Uterus (tissue), 3 donors: ENCODE measurements at regions not wholly inside any gene's neighbourhood (a gene's known extent, or its start where the extent isn't known, plus 50 kb on each side); places are given as distances from the start of the nearest gene placed in this dataset.

Source experiments
- DNase-seq, 2 donors: peaks; one replicate each; pipeline ENCODE4 v3.0.0-alpha.2; 2019 to 2020
- H3K27ac ChIP-seq, 2 donors: fragments of 200-600 bp; sonication (generic); 1 replicate in 1 of 2; 2 replicates in 1 of 2; pipeline ENCODE4 v1.5.1; 2016 to 2018
- H3K27me3 ChIP-seq, 2 donors: fragments of 200-600 bp; sonication (generic); one replicate each; pipeline ENCODE4 v1.5.1; 2018 to 2019; ENCODE audit warnings: control low read depth in 1 of 2
- H3K36me3 ChIP-seq, 2 donors: fragments of 200-600 bp; sonication (generic); one replicate each; pipeline ENCODE4 v1.5.1; 2019; ENCODE audit warnings: control low read depth in 1 of 2
- H3K4me1 ChIP-seq, 2 donors: fragments of 200-600 bp; sonication (generic); one replicate each; pipeline ENCODE4 v1.5.1; 2018 to 2019; ENCODE audit warnings: control low read depth in 1 of 2
- H3K4me3 ChIP-seq, 2 donors: fragments of 200-600 bp; sonication (generic); 1 replicate in 1 of 2; 2 replicates in 1 of 2; pipeline ENCODE4 v1.5.1; 2018 to 2019; ENCODE audit warnings: mild to moderate bottlenecking in 1 of 2
- H3K9me3 ChIP-seq, 2 donors: fragments of 200-600 bp; sonication (generic); one replicate each; pipeline ENCODE4 v1.5.1; 2019; ENCODE audit warnings: control low read depth in 1 of 2
- CTCF ChIP-seq, 4 experiments: fragments of 200-600 bp in 2 of 4; fragments of 450-650 bp in 2 of 4; sonication (generic) in 2 of 4; IDR thresholded peaks; one replicate each; pipeline ENCODE4 v1.5.1; 2016 to 2019; ENCODE audit warnings: antibody characterized with exemption in 4 of 4, mild to moderate bottlenecking in 2 of 4, moderate library complexity in 1 of 4
- POLR2A ChIP-seq, 2 donors: fragments of 450-650 bp; IDR thresholded peaks; one replicate each; pipeline ENCODE4 v1.6.1; 2016; ENCODE audit warnings: antibody characterized with exemption in 2 of 2, mild to moderate bottlenecking in 1 of 2, moderate library complexity in 1 of 2
- intact Hi-C: fragments of 100-400 bp; cut with DNase I; formaldehyde crosslinking; loops from one replicate; pipeline ENCODE4 v1.15.1; 2023; ENCODE audit warnings: low total_unique reads
- donor health status: DM: yes; HTN: yes; CAD: no.

GRCh38 chr11:103661185-103661584 is 375.3 kb upstream of the DDI1 start:
- Histone ChIP-seq H3K36me3 (no peaks in the 10 kb centered on the region), H3K27me3 (no peaks in the 10 kb centered on the region), H3K4me3 (no peak overlapping the region), H3K27ac (no peak overlapping the region), H3K4me1 (no peaks in the 10 kb centered on the region), H3K9me3 (no peaks in the 10 kb centered on the region)
- intact Hi-C loops: no loop called here
- TF ChIP-seq CTCF (IDR thresholded peaks at IDR 0.05) (no peak), POLR2A (IDR thresholded peaks at IDR 0.05) (no peak)
- DNase-seq: no peak

GRCh38 chr11:103661991-103662390 is 374.4 kb upstream of the DDI1 start:
- no peaks in the 10 kb centered on the region for H3K36me3 ChIP-seq
- H3K9me3 ChIP-seq: no peaks in the 10 kb centered on the region
- DNase-seq: no peak
- TF ChIP-seq CTCF (IDR thresholded peaks at IDR 0.05): no peak
- no peak for TF ChIP-seq POLR2A (IDR thresholded peaks at IDR 0.05)
- no peak overlapping the region for H3K27ac ChIP-seq
- no peak overlapping the region for H3K4me3 ChIP-seq
- H3K4me1 ChIP-seq: no peaks in the 10 kb centered on the region
- H3K27me3 ChIP-seq: no peaks in the 10 kb centered on the region
- intact Hi-C loops: no loop called here

GRCh38 chr11:103662880-103663279 is 373.6 kb upstream of the DDI1 start:
- Histone ChIP-seq H3K36me3 (no peaks in the 10 kb centered on the region), H3K4me3 (no peak overlapping the region), H3K27me3 (no peaks in the 10 kb centered on the region), H3K9me3 (no peaks in the 10 kb centered on the region), H3K27ac (no peak overlapping the region), H3K4me1 (no peaks in the 10 kb centered on the region)
- no peak for TF ChIP-seq CTCF (IDR thresholded peaks at IDR 0.05)
- no peak for TF ChIP-seq POLR2A (IDR thresholded peaks at IDR 0.05)
- DNase-seq: no peak
- intact Hi-C loops: no loop called here

- H3K9me3 ChIP-seq: no peaks in the 10 kb centered on the region
- no peaks in the 10 kb centered on the region for H3K4me1 ChIP-seq
- intact Hi-C loops: no loop called here
- no peaks in the 10 kb centered on the region for H3K27me3 ChIP-seq
- DNase-seq: no peak
- TF ChIP-seq POLR2A (IDR thresholded peaks at IDR 0.05): no peak
- TF ChIP-seq CTCF (IDR thresholded peaks at IDR 0.05): no peak
- no peaks in the 10 kb centered on the region for H3K36me3 ChIP-seq
- no peak overlapping the region for H3K4me3 ChIP-seq
- H3K27ac ChIP-seq: no peak overlapping the region
Observed at GRCh38 chr11:103668859-103669258, 367.6 kb upstream of the DDI1 start.

GRCh38 chr11:103671143-103671651 is 365.2 kb upstream of the DDI1 start:
- Histone ChIP-seq H3K27ac (no peak overlapping the region), H3K27me3 (no peaks in the 10 kb centered on the region), H3K9me3 (no peaks in the 10 kb centered on the region), H3K4me3 (no peak overlapping the region), H3K36me3 (no peaks in the 10 kb centered on the region), H3K4me1 (no peaks in the 10 kb centered on the region)
- DNase-seq: no peak
- TF ChIP-seq CTCF (IDR thresholded peaks at IDR 0.05) (no peak), POLR2A (IDR thresholded peaks at IDR 0.05) (no peak)
- intact Hi-C loops: no loop called here
